ENCODE measurements at regions not wholly inside any gene's neighbourhood (a gene's known extent, or its start where the extent isn't known, plus 50 kb on each side); places are given as distances from the start of the nearest gene placed in this dataset.

- no peak for TF ChIP-seq TEAD4 (IDR thresholded peaks at IDR 0.05)
- no peak for TF ChIP-seq NFIC (IDR thresholded peaks at IDR 0.05)
- no peak for TF ChIP-seq TCF12 (IDR thresholded peaks at IDR 0.05; ENCODE audit: low read depth)
- TF ChIP-seq YY1 (IDR thresholded peaks at IDR 0.05; ENCODE audit: low read depth): no peak
- no peak for TF ChIP-seq TAF1 (IDR thresholded peaks at IDR 0.05; ENCODE audit: low read depth)
- TF ChIP-seq CREB1 (IDR thresholded peaks at IDR 0.05; ENCODE audit: low read depth): no peak
- no peak for TF ChIP-seq EP300 (IDR thresholded peaks at IDR 0.05; ENCODE audit: borderline replicate concordance)
Measured at GRCh38 chr9:88645879-88646199, 110.9 kb downstream of the NXNL2 start.

GRCh38 chr9:88646539-88647300, 111.7 kb downstream of the NXNL2 start:
- TF ChIP-seq TEAD4 (IDR thresholded peaks at IDR 0.05) (no peak), CEBPB (IDR thresholded peaks at IDR 0.05) (no peak), REST (IDR thresholded peaks at IDR 0.05; ENCODE audit: low read depth) (no peak), ZBTB7A (IDR thresholded peaks at IDR 0.05; ENCODE audit: low read depth) (no peak), USF1 (IDR thresholded peaks at IDR 0.05) (no peak), FOXM1 (IDR thresholded peaks at IDR 0.05; ENCODE audit: borderline replicate concordance, low read depth) (no peak), YY1 (IDR thresholded peaks at IDR 0.05; ENCODE audit: low read depth) (no peak), TCF12 (IDR thresholded peaks at IDR 0.05; ENCODE audit: low read depth) (no peak), CREB1 (IDR thresholded peaks at IDR 0.05; ENCODE audit: low read depth) (no peak)

GRCh38 chr9:88651682-88652633, 117.0 kb downstream of the NXNL2 start:
- TF ChIP-seq FOXM1 (IDR thresholded peaks at IDR 0.05; ENCODE audit: borderline replicate concordance, low read depth): no peak
- no peak for TF ChIP-seq RAD21 (IDR thresholded peaks at IDR 0.05; ENCODE audit: low read depth)
- TF ChIP-seq TEAD4 (IDR thresholded peaks at IDR 0.05): no peak
- no peak for TF ChIP-seq NFIC (IDR thresholded peaks at IDR 0.05)
- no peak for TF ChIP-seq YY1 (IDR thresholded peaks at IDR 0.05; ENCODE audit: low read depth)
- no peak for TF ChIP-seq TAF1 (IDR thresholded peaks at IDR 0.05; ENCODE audit: low read depth)
- TF ChIP-seq EP300 (IDR thresholded peaks at IDR 0.05; ENCODE audit: borderline replicate concordance): no peak
- TF ChIP-seq TCF12 (IDR thresholded peaks at IDR 0.05; ENCODE audit: low read depth): no peak
- no peak for TF ChIP-seq MAX (IDR thresholded peaks at IDR 0.05)
- no peak for TF ChIP-seq USF1 (IDR thresholded peaks at IDR 0.05)
- no peak for TF ChIP-seq EGR1 (IDR thresholded peaks at IDR 0.05)
- no peak for TF ChIP-seq CREB1 (IDR thresholded peaks at IDR 0.05; ENCODE audit: low read depth)
- no peak for TF ChIP-seq CEBPB (IDR thresholded peaks at IDR 0.05)
- TF ChIP-seq REST (IDR thresholded peaks at IDR 0.05; ENCODE audit: low read depth): no peak
- no peak for TF ChIP-seq ZBTB7A (IDR thresholded peaks at IDR 0.05; ENCODE audit: low read depth)

- no peak for TF ChIP-seq NFIC (IDR thresholded peaks at IDR 0.05)
- no peak for TF ChIP-seq CEBPB (IDR thresholded peaks at IDR 0.05)
Measured at GRCh38 chr9:88652876-88653275, 117.9 kb downstream of the NXNL2 start.

- TF ChIP-seq TCF12 (IDR thresholded peaks at IDR 0.05; ENCODE audit: low read depth) (no peak), MAX (IDR thresholded peaks at IDR 0.05) (no peak), EGR1 (IDR thresholded peaks at IDR 0.05) (no peak), NFIC (IDR thresholded peaks at IDR 0.05) (no peak), RAD21 (IDR thresholded peaks at IDR 0.05; ENCODE audit: low read depth) (no peak), ZBTB7A (IDR thresholded peaks at IDR 0.05; ENCODE audit: low read depth) (no peak), FOXM1 (IDR thresholded peaks at IDR 0.05; ENCODE audit: borderline replicate concordance, low read depth) (no peak)
Measured at GRCh38 chr9:88653406-88653805, 118.4 kb downstream of the NXNL2 start.

GRCh38 chr9:88653911-88654310, 118.9 kb downstream of the NXNL2 start:
- TF ChIP-seq CEBPB (IDR thresholded peaks at IDR 0.05) (no peak), EGR1 (IDR thresholded peaks at IDR 0.05) (no peak), MAX (IDR thresholded peaks at IDR 0.05) (no peak), TAF1 (IDR thresholded peaks at IDR 0.05; ENCODE audit: low read depth) (no peak), ZBTB7A (IDR thresholded peaks at IDR 0.05; ENCODE audit: low read depth) (no peak), NFIC (IDR thresholded peaks at IDR 0.05) (no peak), CREB1 (IDR thresholded peaks at IDR 0.05; ENCODE audit: low read depth) (no peak), FOXM1 (IDR thresholded peaks at IDR 0.05; ENCODE audit: borderline replicate concordance, low read depth) (no peak), EP300 (IDR thresholded peaks at IDR 0.05; ENCODE audit: borderline replicate concordance) (no peak), TCF12 (IDR thresholded peaks at IDR 0.05; ENCODE audit: low read depth) (no peak), YY1 (IDR thresholded peaks at IDR 0.05; ENCODE audit: low read depth) (no peak), USF1 (IDR thresholded peaks at IDR 0.05) (no peak), TEAD4 (IDR thresholded peaks at IDR 0.05) (no peak), REST (IDR thresholded peaks at IDR 0.05; ENCODE audit: low read depth) (no peak), RAD21 (IDR thresholded peaks at IDR 0.05; ENCODE audit: low read depth) (no peak)
